H1 (cell line): ENCODE measurements at regions not wholly inside any gene's neighbourhood (a gene's known extent, or its start where the extent isn't known, plus 50 kb on each side); places are given as distances from the start of the nearest gene placed in this dataset.

Source experiments
- BRCA1 ChIP-seq: IDR thresholded peaks from 2 replicates; pipeline ENCODE4 v1.6.1; 2012; ENCODE audit warnings: low read depth, low read length, improper control_type of control experiment
- CEBPB ChIP-seq: IDR thresholded peaks from 2 replicates; pipeline ENCODE4 v1.6.1; 2012; ENCODE audit warnings: low read depth, low read length
- EGR1 ChIP-seq: IDR thresholded peaks from 2 replicates; pipeline ENCODE4 v1.6.1; 2011; ENCODE audit warnings: low read depth, low read length, borderline replicate concordance
- EP300 ChIP-seq, 2 experiments: IDR thresholded peaks; 1 replicate in 1 of 2; 2 replicates in 1 of 2; pipeline ENCODE4 v1.6.1; 2011 to 2012; ENCODE audit warnings: low read depth in 2 of 2, low read length in 2 of 2, mild to moderate bottlenecking in 2 of 2, borderline replicate concordance in 1 of 2, inconsistent platforms in 1 of 2, moderate library complexity in 1 of 2
- EZH2 ChIP-seq: fragments of 200-600 bp; sonication (generic); IDR thresholded peaks from 2 replicates; pipeline ENCODE4 v1.7.1; 2012; ENCODE audit warnings: low read depth, mild to moderate bottlenecking, moderate library complexity, low read length, inconsistent platforms; ENCODE audit not compliant: severe bottlenecking
- HDAC2 ChIP-seq, 2 experiments: fragments of 300-600 bp in 1 of 2; sonication (generic) in 1 of 2; IDR thresholded peaks; 2 replicates each; pipeline ENCODE4 v1.6.1; 2011 to 2012; ENCODE audit warnings: low read depth in 2 of 2, low read length in 2 of 2, mild to moderate bottlenecking in 2 of 2, moderate library complexity in 2 of 2, borderline replicate concordance in 1 of 2, inconsistent platforms in 1 of 2
- JUND ChIP-seq: IDR thresholded peaks from 2 replicates; pipeline ENCODE4 v1.6.1; 2011; ENCODE audit warnings: mild to moderate bottlenecking, improper control_type of control experiment, low read length
- SIN3A ChIP-seq, 2 experiments: IDR thresholded peaks in 1 of 2; conservative IDR thresholded peaks in 1 of 2; 2 replicates each; pipeline ENCODE4 v1.6.1; 2011 to 2012; ENCODE audit warnings: low read length in 2 of 2, improper control_type of control experiment in 1 of 2, low read depth in 1 of 2, mild to moderate bottlenecking in 1 of 2
- SIRT6 ChIP-seq: IDR thresholded peaks from one replicate; pipeline ENCODE4 v1.7.1; 2012; ENCODE audit warnings: low read length, inconsistent platforms
- SP4 ChIP-seq: IDR thresholded peaks from 2 replicates; pipeline ENCODE4 v1.6.1; 2012; ENCODE audit warnings: low read length, inconsistent platforms
- TAF1 ChIP-seq: IDR thresholded peaks from 2 replicates; pipeline ENCODE4 v1.6.1; 2011; ENCODE audit warnings: mild to moderate bottlenecking, low read depth, low read length
- TF ChIP-seq, protein P1 (sequence below), 3 experiments: IDR thresholded peaks; 1 replicate in 2 of 3; 2 replicates in 1 of 3; pipeline versions ENCODE4 v1.5.1 to v1.6.1; 2011; ENCODE audit warnings: low read length in 3 of 3, mild to moderate bottlenecking in 3 of 3, inconsistent platforms in 2 of 3, low read depth in 1 of 3, moderate library complexity in 1 of 3; ENCODE audit not compliant: insufficient read depth in 1 of 3; ENCODE audit errors: control extremely low read depth in 1 of 3
- TF ChIP-seq, protein P2 (sequence below): IDR thresholded peaks from 2 replicates; pipeline ENCODE4 v1.6.1; 2012; ENCODE audit warnings: inconsistent platforms

DNA sequence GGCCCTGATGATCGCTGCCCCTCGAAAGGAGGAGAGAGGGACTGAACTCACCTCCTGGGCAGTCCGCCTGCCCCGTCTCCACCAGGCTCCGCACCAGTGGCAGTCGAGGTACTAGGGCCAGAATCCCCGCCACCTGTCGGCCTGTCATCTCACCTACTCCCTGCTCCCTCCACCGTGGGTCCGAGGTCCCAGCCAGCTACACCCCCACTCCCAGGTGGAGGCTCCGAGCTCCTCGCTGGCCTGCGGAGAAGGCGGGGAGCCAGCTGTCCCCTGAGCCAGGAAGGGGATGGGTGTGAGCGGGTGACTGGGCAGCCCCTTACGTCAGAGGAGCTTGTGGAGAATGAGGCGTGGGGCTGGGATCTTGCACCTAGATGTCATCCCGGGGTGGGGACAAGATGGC is 1066.5 kb upstream of the MANEA start:
- TF ChIP-seq CEBPB (no peak), BRCA1 (no peak), EZH2 (no peak), JUND (no peak), SP4 (no peak), EP300 (IDR thresholded peaks at IDR 0.05; ENCODE audit: borderline replicate concordance in 1 of 2, low read depth in 2 of 2, low read length in 2 of 2) (no peak), SIN3A (conservative IDR thresholded peaks at IDR 0.05 in 1 of 2, IDR thresholded peaks at IDR 0.05 in 1 of 2; ENCODE audit: low read depth in 1 of 2, low read length in 2 of 2) (no peak), HDAC2 (IDR thresholded peaks at IDR 0.05; ENCODE audit: borderline replicate concordance in 1 of 2, low read depth in 2 of 2, low read length in 2 of 2) (no peak), EGR1 (no peak), TAF1 (no peak), SIRT6 (no peak)
- TF ChIP-seq, protein P1, sequence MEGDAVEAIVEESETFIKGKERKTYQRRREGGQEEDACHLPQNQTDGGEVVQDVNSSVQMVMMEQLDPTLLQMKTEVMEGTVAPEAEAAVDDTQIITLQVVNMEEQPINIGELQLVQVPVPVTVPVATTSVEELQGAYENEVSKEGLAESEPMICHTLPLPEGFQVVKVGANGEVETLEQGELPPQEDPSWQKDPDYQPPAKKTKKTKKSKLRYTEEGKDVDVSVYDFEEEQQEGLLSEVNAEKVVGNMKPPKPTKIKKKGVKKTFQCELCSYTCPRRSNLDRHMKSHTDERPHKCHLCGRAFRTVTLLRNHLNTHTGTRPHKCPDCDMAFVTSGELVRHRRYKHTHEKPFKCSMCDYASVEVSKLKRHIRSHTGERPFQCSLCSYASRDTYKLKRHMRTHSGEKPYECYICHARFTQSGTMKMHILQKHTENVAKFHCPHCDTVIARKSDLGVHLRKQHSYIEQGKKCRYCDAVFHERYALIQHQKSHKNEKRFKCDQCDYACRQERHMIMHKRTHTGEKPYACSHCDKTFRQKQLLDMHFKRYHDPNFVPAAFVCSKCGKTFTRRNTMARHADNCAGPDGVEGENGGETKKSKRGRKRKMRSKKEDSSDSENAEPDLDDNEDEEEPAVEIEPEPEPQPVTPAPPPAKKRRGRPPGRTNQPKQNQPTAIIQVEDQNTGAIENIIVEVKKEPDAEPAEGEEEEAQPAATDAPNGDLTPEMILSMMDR (IDR thresholded peaks at IDR 0.05; ENCODE audit: control extremely low read depth in 1 of 3, insufficient read depth in 1 of 3, low read depth in 1 of 3, low read length in 3 of 3), result no peak
- TF ChIP-seq, protein P2, sequence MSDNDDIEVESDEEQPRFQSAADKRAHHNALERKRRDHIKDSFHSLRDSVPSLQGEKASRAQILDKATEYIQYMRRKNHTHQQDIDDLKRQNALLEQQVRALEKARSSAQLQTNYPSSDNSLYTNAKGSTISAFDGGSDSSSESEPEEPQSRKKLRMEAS, result no peak
